ENCODE measurements at regions not wholly inside any gene's neighbourhood (a gene's known extent, or its start where the extent isn't known, plus 50 kb on each side); places are given as distances from the start of the nearest gene placed in this dataset.

DNA sequence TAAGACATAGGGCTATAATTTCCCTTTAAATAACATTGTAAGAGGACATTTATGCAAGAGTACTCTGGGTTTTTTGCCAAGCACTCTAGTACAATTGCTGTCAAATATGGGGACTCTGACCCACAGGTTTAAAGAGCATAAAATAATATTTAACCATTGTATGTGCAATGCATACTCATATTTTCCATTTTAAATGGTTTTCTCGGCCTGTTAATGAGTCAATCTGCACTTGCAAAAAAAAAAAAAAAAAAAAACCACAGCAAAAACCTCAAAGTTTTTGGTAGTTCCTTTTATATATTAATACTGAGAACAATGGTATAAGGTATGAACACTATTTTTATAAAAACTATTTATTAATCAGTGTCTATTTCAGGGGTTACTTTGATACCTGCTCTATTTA, 304.0 kb upstream of the CBLB start:
- Histone ChIP-seq H3K36me3 (replicated peaks in 1 of 2; ENCODE audit: control insufficient read depth in 1 of 2, insufficient read depth in 2 of 2, low read length in 1 of 2) (no peaks in the 10 kb centered on the region), H3F3A (replicated peaks; ENCODE audit: insufficient read depth) (no peaks in the 10 kb centered on the region), H3K79me2 (ENCODE audit: insufficient read depth) (no peaks in the 10 kb centered on the region), H3K4me2 (no peak overlapping the region), H3K9ac (no peak overlapping the region), H3K9me2 (no peaks in the 10 kb centered on the region), H3K4me1 (ENCODE audit: control insufficient read depth in 1 of 2, insufficient read depth in 2 of 2, low read depth in 1 of 2, low read length in 1 of 2) (no peaks in the 10 kb centered on the region), H3K27ac (ENCODE audit: low read depth in 2 of 2, low read length in 1 of 2) (no peak overlapping the region), H4K20me1 (ENCODE audit: insufficient read depth) (no peaks in the 10 kb centered on the region), H2AFZ (ENCODE audit: low read depth) (no peak overlapping the region), H3K27me3 (ENCODE audit: insufficient read depth) (no peaks in the 10 kb centered on the region), H3K4me3 (ENCODE audit: low read depth in 2 of 2, low read length in 1 of 2) (no peak overlapping the region), H3K9me3 (no peaks in the 10 kb centered on the region)
- TF ChIP-seq JUND (IDR thresholded peaks at IDR 0.05) = no peak
- TF ChIP-seq TCF12 (IDR thresholded peaks at IDR 0.05) = no peak
- no peak for TF ChIP-seq NFIC (IDR thresholded peaks at IDR 0.05; ENCODE audit: borderline replicate concordance)
- WGBS (ENCODE audit: low lambda C conversion rate) = 69% methylated on average over 1 of the region's 1 CpG
- no peak for DNase-seq
- CTCF ChIA-PET = interaction anchor here (1.0 kb wide), 1 partner anchor 125 kb away, joined by 3 read pairs; no protein-coding TSS in a partner anchor
- POLR2A ChIA-PET = no interaction called here

DNA sequence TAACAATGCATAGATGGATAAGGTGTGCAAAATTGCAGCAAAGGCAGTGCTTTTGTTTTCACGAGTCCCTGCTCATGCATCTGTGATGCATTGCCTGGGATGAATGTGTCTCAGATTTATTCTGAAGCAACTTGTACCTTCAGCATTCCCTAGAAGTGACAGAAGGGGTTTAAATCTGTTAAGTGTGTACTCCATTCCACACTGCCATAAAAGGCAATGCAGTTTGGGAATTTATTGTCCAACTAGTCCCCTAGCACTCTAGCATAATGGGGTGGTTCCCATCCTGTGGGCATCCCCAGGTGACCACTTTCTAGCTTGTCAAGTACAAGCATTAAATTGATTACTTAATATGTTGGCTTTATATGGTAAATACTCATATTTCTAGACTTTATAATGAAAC, 306.5 kb upstream of the CBLB start:
- TF ChIP-seq, protein P1, sequence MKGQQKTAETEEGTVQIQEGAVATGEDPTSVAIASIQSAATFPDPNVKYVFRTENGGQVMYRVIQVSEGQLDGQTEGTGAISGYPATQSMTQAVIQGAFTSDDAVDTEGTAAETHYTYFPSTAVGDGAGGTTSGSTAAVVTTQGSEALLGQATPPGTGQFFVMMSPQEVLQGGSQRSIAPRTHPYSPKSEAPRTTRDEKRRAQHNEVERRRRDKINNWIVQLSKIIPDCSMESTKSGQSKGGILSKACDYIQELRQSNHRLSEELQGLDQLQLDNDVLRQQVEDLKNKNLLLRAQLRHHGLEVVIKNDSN (IDR thresholded peaks at IDR 0.05; ENCODE audit: borderline replicate concordance, low read depth) = no peak
- TF ChIP-seq RCOR1 (IDR thresholded peaks at IDR 0.05; ENCODE audit: low read length) = no peak
- TF ChIP-seq GATA2 (CRISPR knock-in tag; IDR thresholded peaks at IDR 0.05) = no peak
- Histone ChIP-seq H3F3A (replicated peaks; ENCODE audit: insufficient read depth) (no peaks in the 10 kb centered on the region), H3K27ac (ENCODE audit: low read depth in 2 of 2, low read length in 1 of 2) (no peak overlapping the region), H3K9me2 (no peaks in the 10 kb centered on the region), H2AFZ (ENCODE audit: low read depth) (no peak overlapping the region), H3K79me2 (ENCODE audit: insufficient read depth) (no peaks in the 10 kb centered on the region), H3K4me2 (no peak overlapping the region), H3K27me3 (ENCODE audit: insufficient read depth) (no peaks in the 10 kb centered on the region), H3K4me1 (ENCODE audit: control insufficient read depth in 1 of 2, insufficient read depth in 2 of 2, low read depth in 1 of 2, low read length in 1 of 2) (no peaks in the 10 kb centered on the region), H3K4me3 (ENCODE audit: low read depth in 2 of 2, low read length in 1 of 2) (no peak overlapping the region), H3K36me3 (replicated peaks in 1 of 2; ENCODE audit: control insufficient read depth in 1 of 2, insufficient read depth in 2 of 2, low read length in 1 of 2) (no peaks in the 10 kb centered on the region), H3K9me3 (no peaks in the 10 kb centered on the region), H4K20me1 (ENCODE audit: insufficient read depth) (no peaks in the 10 kb centered on the region), H3K9ac (no peak overlapping the region)
- ChIA-PET POLR2A (no interaction called here), CTCF (no interaction called here)
- 68% methylated on average over 1 of the region's 1 CpG for WGBS (ENCODE audit: low lambda C conversion rate)
- DNase-seq = no peak

DNA sequence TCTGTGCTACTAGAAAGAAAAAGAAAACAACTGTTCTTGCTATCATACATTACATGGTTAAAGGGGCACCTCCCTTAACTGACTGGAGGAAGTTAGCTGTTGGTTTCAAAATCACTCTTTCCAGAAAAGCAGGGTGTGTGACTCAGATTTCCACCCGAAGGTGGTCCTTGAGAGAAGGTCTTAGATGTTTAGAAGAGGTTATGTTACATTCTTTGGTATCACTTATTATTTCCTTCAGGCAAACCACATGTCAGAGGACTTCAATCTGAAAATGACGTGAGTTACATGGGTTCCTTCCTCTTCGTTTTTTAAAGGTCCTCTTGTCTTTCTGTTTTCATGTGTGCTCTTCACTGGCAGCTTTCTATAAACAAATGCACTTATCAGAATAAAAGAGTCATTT, 307.9 kb upstream of the CBLB start:
- Histone ChIP-seq H4K20me1 (ENCODE audit: insufficient read depth) (no peaks in the 10 kb centered on the region), H2AFZ (ENCODE audit: low read depth) (no peak overlapping the region), H3K27ac (ENCODE audit: low read depth in 2 of 2, low read length in 1 of 2) (no peak overlapping the region), H3K4me3 (ENCODE audit: low read depth in 2 of 2, low read length in 1 of 2) (no peak overlapping the region), H3K9ac (no peak overlapping the region), H3F3A (replicated peaks; ENCODE audit: insufficient read depth) (no peaks in the 10 kb centered on the region), H3K27me3 (ENCODE audit: insufficient read depth) (no peaks in the 10 kb centered on the region), H3K79me2 (ENCODE audit: insufficient read depth) (no peaks in the 10 kb centered on the region), H3K9me2 (no peaks in the 10 kb centered on the region), H3K4me1 (ENCODE audit: control insufficient read depth in 1 of 2, insufficient read depth in 2 of 2, low read depth in 1 of 2, low read length in 1 of 2) (no peaks in the 10 kb centered on the region), H3K9me3 (no peaks in the 10 kb centered on the region), H3K36me3 (replicated peaks in 1 of 2; ENCODE audit: control insufficient read depth in 1 of 2, insufficient read depth in 2 of 2, low read length in 1 of 2) (no peaks in the 10 kb centered on the region), H3K4me2 (no peak overlapping the region)
- ChIA-PET POLR2A (no interaction called here), CTCF (no interaction called here)
- no peak for TF ChIP-seq NFIC (IDR thresholded peaks at IDR 0.05; ENCODE audit: borderline replicate concordance)
- TF ChIP-seq, protein P2, sequence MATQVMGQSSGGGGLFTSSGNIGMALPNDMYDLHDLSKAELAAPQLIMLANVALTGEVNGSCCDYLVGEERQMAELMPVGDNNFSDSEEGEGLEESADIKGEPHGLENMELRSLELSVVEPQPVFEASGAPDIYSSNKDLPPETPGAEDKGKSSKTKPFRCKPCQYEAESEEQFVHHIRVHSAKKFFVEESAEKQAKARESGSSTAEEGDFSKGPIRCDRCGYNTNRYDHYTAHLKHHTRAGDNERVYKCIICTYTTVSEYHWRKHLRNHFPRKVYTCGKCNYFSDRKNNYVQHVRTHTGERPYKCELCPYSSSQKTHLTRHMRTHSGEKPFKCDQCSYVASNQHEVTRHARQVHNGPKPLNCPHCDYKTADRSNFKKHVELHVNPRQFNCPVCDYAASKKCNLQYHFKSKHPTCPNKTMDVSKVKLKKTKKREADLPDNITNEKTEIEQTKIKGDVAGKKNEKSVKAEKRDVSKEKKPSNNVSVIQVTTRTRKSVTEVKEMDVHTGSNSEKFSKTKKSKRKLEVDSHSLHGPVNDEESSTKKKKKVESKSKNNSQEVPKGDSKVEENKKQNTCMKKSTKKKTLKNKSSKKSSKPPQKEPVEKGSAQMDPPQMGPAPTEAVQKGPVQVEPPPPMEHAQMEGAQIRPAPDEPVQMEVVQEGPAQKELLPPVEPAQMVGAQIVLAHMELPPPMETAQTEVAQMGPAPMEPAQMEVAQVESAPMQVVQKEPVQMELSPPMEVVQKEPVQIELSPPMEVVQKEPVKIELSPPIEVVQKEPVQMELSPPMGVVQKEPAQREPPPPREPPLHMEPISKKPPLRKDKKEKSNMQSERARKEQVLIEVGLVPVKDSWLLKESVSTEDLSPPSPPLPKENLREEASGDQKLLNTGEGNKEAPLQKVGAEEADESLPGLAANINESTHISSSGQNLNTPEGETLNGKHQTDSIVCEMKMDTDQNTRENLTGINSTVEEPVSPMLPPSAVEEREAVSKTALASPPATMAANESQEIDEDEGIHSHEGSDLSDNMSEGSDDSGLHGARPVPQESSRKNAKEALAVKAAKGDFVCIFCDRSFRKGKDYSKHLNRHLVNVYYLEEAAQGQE (IDR thresholded peaks at IDR 0.05; ENCODE audit: low read depth, low read length) = no peak
- DNase-seq = no peak
- 75% methylated on average over 3 of the region's 3 CpGs for WGBS (ENCODE audit: low lambda C conversion rate)

All from SK-N-SH (cell line).